Activated CD4-positive, alpha-beta T cell treated with anti-CD3 and anti-CD28 coated beads, Interleukin-2, amount 10 ng/mL, durations not matched to agents 24 days and 14 days (primary cell): ENCODE measurements at regions not wholly inside any gene's neighbourhood (a gene's known extent, or its start where the extent isn't known, plus 50 kb on each side); places are given as distances from the start of the nearest gene placed in this dataset.
"Not testable (repeated sequence)": the region's sequence is repeated elsewhere in the genome, so short reads cannot be mapped to it uniquely, and the experiment has no call there.

Experiments used
- DNase-seq: peaks from one replicate; pipeline ENCODE4 v3.0.0; 2022
- H3K27ac Mint-ChIP-seq: one replicate; pipeline ENCODE4 v1.8.0; 2022; ENCODE audit warnings: mild to moderate bottlenecking, mixed read lengths
- H3K27me3 Mint-ChIP-seq: one replicate; pipeline ENCODE4 v1.8.0; 2022; ENCODE audit warnings: mixed read lengths
- H3K36me3 Mint-ChIP-seq: one replicate; pipeline ENCODE4 v1.8.0; 2022; ENCODE audit warnings: low read depth, mild to moderate bottlenecking, mixed read lengths
- H3K4me1 Mint-ChIP-seq: one replicate; pipeline ENCODE4 v1.8.0; 2021; ENCODE audit warnings: mixed read lengths
- H3K4me3 Mint-ChIP-seq: one replicate; pipeline ENCODE4 v1.8.0; 2022; ENCODE audit warnings: mild to moderate bottlenecking, moderate library complexity, mixed read lengths
- H3K9me3 Mint-ChIP-seq: one replicate; pipeline ENCODE4 v1.8.0; 2021; ENCODE audit warnings: mixed read lengths
- intact Hi-C: fragments of 100-400 bp; cut with micrococcal nuclease; formaldehyde crosslinking; loops from one replicate; pipeline ENCODE4 v1.15.1; 2023

DNA sequence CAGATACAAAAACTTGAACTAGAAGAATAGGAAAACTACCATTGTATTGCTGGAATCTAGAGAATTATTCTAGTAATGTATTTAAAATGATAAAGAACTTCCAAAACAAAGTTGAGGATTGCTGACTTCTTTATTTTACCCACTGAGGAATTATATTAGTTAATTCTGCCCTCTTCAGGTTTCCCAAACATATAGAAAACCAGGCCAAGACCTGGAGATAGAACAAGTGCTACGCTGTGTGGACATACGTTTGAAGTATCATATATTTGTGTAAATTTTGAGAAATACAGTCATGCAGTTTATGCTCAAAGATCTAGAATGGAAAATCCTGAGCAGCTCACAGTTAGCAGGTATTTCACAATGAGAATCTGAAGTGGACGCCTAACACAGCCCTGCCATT lies 162.3 kb upstream of the CYLC2 start:
- no peaks in the 10 kb centered on the region for H3K4me1 Mint-ChIP-seq
- H3K27me3 Mint-ChIP-seq: no peaks in the 10 kb centered on the region
- no peak overlapping the region for H3K27ac Mint-ChIP-seq
- intact Hi-C loops: no loop called here
- H3K9me3 Mint-ChIP-seq: no peaks in the 10 kb centered on the region
- H3K4me3 Mint-ChIP-seq: no peak overlapping the region
- H3K36me3 Mint-ChIP-seq: no peaks in the 10 kb centered on the region
- DNase-seq: no peak

DNA sequence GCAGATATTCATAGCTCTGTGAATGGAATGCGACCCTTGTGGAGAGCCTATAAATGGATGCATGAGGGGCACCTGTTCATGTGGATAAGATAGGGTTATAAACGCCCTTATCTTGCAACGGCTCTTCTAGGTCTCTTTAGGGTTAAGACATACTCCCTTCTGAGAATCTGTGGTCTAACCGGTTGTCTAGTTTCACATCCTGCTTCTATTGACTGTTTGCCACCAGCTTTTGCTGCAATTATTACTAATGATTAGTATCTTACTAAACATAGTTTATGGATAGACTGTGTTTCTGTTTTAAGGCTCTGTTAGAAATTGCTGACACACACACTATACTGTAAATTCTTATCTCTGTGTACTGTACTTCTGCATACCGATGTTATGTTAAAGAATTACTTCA lies 198.9 kb upstream of the CYLC2 start:
- intact Hi-C loops: no loop called here
- no peaks in the 10 kb centered on the region for H3K27me3 Mint-ChIP-seq
- H3K4me1 Mint-ChIP-seq: no peaks in the 10 kb centered on the region
- no peak overlapping the region for H3K27ac Mint-ChIP-seq
- no peaks in the 10 kb centered on the region for H3K36me3 Mint-ChIP-seq
- H3K4me3 Mint-ChIP-seq: no peak overlapping the region
- H3K9me3 Mint-ChIP-seq: peaks cover 9% of the 10 kb centered on the region
- DNase-seq: no peak

DNA sequence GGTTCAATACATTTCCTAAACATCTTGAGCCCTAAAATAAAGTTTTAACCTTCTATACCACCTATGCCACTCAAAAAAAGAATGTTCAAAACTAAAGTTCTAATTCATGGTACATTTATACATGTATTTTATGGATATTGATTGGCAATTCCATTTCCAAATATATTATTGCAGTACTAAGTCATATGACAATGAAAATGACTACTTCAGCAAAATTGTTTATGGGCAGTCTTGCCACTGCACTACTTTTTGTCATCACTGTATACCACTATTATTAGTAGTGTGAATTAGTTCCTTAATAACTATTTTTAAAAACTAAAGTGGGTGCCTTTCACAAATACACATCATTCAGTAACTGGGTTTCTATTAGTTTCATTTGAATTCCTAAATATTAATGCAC lies 199.6 kb upstream of the CYLC2 start:
- DNase-seq: no peak
- H3K36me3 Mint-ChIP-seq: no peaks in the 10 kb centered on the region
- peaks cover 8% of the 10 kb centered on the region for H3K9me3 Mint-ChIP-seq
- intact Hi-C loops: no loop called here
- no peak overlapping the region for H3K27ac Mint-ChIP-seq
- H3K4me3 Mint-ChIP-seq: no peak overlapping the region
- H3K27me3 Mint-ChIP-seq: no peaks in the 10 kb centered on the region
- H3K4me1 Mint-ChIP-seq: no peaks in the 10 kb centered on the region

DNA sequence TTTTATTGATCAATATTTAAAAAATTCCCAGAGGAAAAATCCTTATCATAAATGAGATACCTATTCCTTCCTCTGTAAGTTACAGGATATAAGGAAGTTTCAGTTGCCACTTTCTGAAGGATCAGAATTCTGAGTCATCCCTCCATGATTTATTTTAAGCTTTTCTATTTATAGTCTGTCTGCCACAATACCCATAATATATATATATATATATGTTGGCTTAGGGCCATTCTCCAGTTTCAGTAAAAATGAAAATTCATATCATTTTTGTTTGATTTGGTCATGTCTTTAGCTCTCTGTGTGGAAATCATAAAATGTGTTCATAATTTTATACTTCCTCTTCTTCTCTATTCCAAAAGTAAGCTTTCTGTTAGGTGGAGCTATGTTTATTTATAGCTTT lies 215.8 kb upstream of the CYLC2 start:
- Mint-ChIP-seq H3K4me3 (no peak overlapping the region), H3K27ac (no peak overlapping the region), H3K27me3 (no peaks in the 10 kb centered on the region), H3K4me1 (no peaks in the 10 kb centered on the region), H3K36me3 (no peaks in the 10 kb centered on the region), H3K9me3 (no peaks in the 10 kb centered on the region)
- intact Hi-C loops: no loop called here
- no peak for DNase-seq

DNA sequence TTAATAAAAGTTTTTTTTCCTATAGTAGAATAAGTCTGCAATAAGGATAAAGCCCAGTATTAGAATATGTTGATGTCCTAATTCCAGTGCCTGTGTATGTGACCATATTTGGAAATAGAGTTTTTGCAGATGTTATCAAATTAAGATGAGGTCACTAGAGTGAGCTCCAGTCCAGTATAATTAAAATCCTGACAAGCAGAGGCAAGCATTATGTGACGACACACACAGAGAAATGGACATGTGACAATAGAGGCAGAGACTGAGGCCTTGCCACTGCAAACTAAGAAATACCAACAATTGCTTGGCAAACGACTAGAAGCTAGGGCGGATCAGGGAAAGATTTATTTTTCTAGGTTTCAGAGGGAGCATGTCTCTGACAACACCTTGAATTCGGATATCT lies 216.4 kb upstream of the CYLC2 start:
- Mint-ChIP-seq H3K27ac (no peak overlapping the region), H3K4me3 (no peak overlapping the region), H3K4me1 (no peaks in the 10 kb centered on the region), H3K27me3 (no peaks in the 10 kb centered on the region), H3K9me3 (no peaks in the 10 kb centered on the region), H3K36me3 (no peaks in the 10 kb centered on the region)
- intact Hi-C loops: no loop called here
- DNase-seq: no peak

DNA sequence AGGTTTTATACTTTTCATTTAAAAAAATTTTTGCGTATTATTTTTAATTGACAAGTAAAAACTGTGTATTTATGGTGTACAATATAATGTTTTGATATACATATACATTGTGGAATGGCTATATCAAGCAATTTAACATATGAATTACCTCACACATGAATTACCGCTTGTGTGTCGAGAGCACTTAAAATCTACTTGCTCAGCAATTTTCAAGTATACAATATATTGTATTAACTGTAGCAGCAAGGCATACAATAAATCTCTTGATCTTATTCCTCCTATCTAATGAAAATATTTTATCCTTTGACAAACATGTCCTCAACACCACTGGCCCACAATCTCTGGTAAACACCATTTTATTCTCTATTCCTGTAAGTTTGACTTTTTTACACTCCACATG lies 224.4 kb upstream of the CYLC2 start:
- H3K36me3 Mint-ChIP-seq: no peaks in the 10 kb centered on the region
- DNase-seq: no peak
- H3K27ac Mint-ChIP-seq: no peak overlapping the region
- no peaks in the 10 kb centered on the region for H3K27me3 Mint-ChIP-seq
- no peaks in the 10 kb centered on the region for H3K9me3 Mint-ChIP-seq
- H3K4me1 Mint-ChIP-seq: no peaks in the 10 kb centered on the region
- intact Hi-C loops: no loop called here
- H3K4me3 Mint-ChIP-seq: no peak overlapping the region

DNA sequence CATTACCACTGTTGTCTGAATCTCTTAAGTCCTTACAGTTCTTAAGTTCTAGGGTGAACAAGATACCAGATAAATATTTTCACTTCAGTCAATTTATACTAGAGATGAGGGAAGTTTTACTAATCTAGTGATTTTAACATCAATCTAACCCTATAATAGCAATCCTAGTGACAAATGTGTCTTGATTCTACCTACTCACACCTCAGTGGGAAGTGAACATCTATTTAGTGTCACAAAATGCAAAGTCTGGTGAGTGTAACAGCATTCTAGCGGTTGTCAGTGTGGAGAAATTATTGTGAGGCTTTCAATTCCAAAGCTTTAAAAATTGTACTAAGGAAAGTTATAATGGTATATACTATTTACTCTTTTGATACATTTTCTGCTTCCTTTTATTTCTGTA lies 225.8 kb upstream of the CYLC2 start:
- H3K9me3 Mint-ChIP-seq: no peaks in the 10 kb centered on the region
- no peak for DNase-seq
- H3K4me1 Mint-ChIP-seq: no peaks in the 10 kb centered on the region
- H3K4me3 Mint-ChIP-seq: no peak overlapping the region
- no peaks in the 10 kb centered on the region for H3K27me3 Mint-ChIP-seq
- no peaks in the 10 kb centered on the region for H3K36me3 Mint-ChIP-seq
- no peak overlapping the region for H3K27ac Mint-ChIP-seq
- intact Hi-C loops: no loop called here

DNA sequence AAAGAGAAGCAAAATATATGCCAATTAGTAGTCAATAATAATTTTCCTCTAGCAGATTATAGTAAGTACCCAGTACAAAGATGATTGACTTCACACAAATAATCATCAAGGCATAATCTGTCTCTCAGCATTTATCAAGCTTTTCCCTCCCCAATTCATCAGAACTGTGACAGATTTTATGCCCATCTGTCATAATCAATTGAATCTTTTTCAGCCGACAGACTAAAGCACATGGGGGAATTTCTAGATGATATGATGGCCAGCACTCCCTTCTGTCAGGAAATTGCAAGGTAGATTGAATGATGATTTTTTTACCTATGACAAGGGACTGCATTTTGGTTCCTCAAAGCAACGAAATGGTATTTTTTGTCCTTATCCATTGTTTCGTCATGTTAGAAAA lies 227.1 kb upstream of the CYLC2 start:
- Mint-ChIP-seq H3K4me3 (no peak overlapping the region), H3K27me3 (no peaks in the 10 kb centered on the region), H3K27ac (no peak overlapping the region), H3K4me1 (no peaks in the 10 kb centered on the region), H3K9me3 (no peaks in the 10 kb centered on the region), H3K36me3 (no peaks in the 10 kb centered on the region)
- DNase-seq: no peak
- intact Hi-C loops: no loop called here

DNA sequence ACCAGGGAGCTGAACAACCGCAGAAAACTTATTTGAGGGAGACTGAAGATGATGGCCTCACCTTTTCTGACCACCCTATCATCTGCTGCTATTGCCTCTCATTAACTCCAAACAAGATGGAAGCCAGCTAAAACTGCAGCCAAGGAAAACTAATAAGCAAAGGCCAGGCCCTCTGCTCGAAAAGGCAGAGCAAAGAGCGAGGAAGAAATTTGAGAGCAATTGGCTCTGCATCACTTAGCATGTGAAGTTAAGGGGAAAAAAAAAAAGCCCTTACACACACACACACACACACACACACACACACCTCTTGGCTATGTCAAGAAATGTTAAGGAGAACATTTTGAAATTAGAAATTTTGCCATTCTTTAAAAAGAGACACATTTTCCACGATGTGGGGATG lies 228.1 kb upstream of the CYLC2 start:
- intact Hi-C loops: no loop called here
- H3K9me3 Mint-ChIP-seq: no peaks in the 10 kb centered on the region

DNA sequence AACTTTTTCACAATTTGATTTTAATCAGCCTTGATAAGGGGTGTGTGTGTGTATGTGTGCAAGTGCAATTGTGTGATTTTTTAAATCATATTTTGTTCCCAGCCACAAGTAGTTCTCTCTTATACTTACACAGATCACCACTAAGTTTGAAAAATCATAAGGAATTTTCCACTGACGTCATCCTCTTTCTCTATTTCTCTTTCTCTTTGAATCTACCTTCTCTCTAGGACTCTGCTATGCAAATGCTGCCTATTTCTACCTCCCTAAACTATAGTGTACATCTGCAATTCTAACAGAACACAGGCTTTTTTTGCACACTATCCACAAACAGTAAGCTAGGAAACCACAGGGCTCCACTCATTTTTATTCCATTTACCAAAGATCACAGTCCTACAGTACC lies 254.6 kb upstream of the CYLC2 start:
- Mint-ChIP-seq H3K27ac (no peak overlapping the region), H3K9me3 (peaks cover 11% of the 10 kb centered on the region), H3K4me3 (no peak overlapping the region), H3K4me1 (no peaks in the 10 kb centered on the region), H3K36me3 (no peaks in the 10 kb centered on the region), H3K27me3 (no peaks in the 10 kb centered on the region)
- DNase-seq: no peak
- intact Hi-C loops: no loop called here

More for the DNA sequence above, 228.1 kb upstream of the CYLC2 start:
- H3K4me3 Mint-ChIP-seq: no peak overlapping the region
- H3K4me1 Mint-ChIP-seq: no peaks in the 10 kb centered on the region
- no peak overlapping the region for H3K27ac Mint-ChIP-seq
- H3K36me3 Mint-ChIP-seq: no peaks in the 10 kb centered on the region
- no peak for DNase-seq
- no peaks in the 10 kb centered on the region for H3K27me3 Mint-ChIP-seq

DNA sequence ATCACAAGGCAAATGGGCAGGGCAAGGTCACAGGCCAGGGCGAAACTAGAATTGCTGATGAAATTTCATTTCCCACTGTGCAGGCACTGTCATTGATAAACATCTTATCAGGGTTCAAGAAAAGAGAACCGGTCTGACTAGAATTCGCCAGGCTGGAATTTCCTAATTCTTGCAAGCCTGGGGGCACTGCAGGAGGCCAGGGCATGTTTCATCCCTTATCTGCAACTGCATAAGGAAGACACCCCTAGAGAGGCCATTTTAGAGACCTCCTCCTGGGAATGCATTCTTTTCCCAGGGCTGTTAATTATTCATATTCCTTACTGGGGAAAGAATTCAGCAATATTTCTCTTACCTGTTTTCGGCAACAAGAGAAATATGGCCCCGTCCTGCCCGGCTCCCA lies 266.2 kb upstream of the CYLC2 start:
- Mint-ChIP-seq H3K9me3 (peaks cover 3% of the 10 kb centered on the region), H3K27ac (no peak overlapping the region), H3K27me3 (no peaks in the 10 kb centered on the region), H3K36me3 (no peaks in the 10 kb centered on the region), H3K4me3 (no peak overlapping the region), H3K4me1 (no peaks in the 10 kb centered on the region)
- DNase-seq: no peak
- intact Hi-C loops: no loop called here

DNA sequence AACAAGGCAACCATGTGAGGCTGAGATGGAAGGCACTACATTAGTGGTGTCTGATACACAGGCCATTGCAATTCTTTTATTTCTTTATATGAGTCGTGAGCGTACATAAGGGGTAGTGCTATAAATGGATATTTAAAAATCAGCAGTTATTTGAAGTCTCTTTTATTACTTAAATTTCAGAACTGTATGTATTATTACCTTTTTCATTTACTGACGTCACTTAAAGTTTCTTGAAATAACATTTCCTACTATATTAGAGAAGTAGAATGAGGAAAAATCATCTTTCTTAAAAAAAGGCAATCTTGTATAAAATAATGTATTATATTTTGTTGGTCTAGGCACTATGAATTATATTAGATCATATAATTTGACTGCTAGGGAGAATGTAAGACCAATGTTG lies 280.9 kb upstream of the CYLC2 start:
- Mint-ChIP-seq H3K27me3 (no peaks in the 10 kb centered on the region), H3K4me1 (no peaks in the 10 kb centered on the region), H3K9me3 (peaks cover 6% of the 10 kb centered on the region), H3K36me3 (no peaks in the 10 kb centered on the region), H3K4me3 (no peak overlapping the region), H3K27ac (no peak overlapping the region)
- DNase-seq: no peak
- intact Hi-C loops: no loop called here

DNA sequence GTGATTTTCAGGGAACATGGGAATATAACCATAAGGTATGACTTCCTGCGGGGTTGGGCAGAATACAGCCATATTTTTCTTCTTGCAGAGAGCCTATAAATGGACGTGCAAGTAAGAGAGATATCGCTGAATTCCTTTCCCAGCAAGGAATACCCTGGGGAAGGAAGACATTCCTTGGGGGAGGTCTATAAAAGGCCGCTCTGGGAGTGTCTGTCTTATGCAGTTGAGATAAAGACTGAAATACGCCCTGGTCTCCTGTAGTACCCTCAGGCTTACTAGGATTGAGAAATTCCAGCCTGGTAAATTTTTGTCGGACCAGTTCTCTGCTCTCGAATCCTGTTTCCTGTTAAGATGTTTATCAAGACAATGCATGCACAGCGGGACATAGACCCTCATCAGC lies 282.2 kb upstream of the CYLC2 start:
- H3K27me3 Mint-ChIP-seq, H3K9me3 Mint-ChIP-seq, H3K4me1 Mint-ChIP-seq, intact Hi-C loops, H3K36me3 Mint-ChIP-seq, H3K27ac Mint-ChIP-seq, H3K4me3 Mint-ChIP-seq, DNase-seq: not testable (repeated sequence)

DNA sequence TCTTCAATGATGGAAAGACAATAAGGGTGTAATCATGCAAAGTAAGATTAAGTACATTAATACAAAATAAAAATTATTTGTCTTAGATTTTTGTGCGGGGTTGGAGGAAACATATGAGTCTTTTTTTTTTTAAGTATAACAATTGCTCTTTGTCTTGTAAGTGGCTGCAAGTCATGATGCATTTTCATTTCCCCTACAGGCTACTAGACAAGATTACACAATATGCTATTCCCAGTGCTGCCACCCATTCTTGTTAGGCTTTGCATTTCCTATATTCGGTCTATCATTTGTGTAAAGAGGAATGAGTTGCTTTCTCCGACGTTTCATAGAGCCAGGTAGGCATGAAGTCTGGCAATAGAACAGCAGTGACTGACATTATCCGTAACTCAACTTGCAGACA lies 294.2 kb upstream of the CYLC2 start:
- Mint-ChIP-seq H3K27me3 (no peaks in the 10 kb centered on the region), H3K36me3 (no peaks in the 10 kb centered on the region), H3K4me3 (no peak overlapping the region), H3K27ac (no peak overlapping the region), H3K9me3 (peaks cover 5% of the 10 kb centered on the region), H3K4me1 (no peaks in the 10 kb centered on the region)
- intact Hi-C loops: no loop called here
- no peak for DNase-seq

DNA sequence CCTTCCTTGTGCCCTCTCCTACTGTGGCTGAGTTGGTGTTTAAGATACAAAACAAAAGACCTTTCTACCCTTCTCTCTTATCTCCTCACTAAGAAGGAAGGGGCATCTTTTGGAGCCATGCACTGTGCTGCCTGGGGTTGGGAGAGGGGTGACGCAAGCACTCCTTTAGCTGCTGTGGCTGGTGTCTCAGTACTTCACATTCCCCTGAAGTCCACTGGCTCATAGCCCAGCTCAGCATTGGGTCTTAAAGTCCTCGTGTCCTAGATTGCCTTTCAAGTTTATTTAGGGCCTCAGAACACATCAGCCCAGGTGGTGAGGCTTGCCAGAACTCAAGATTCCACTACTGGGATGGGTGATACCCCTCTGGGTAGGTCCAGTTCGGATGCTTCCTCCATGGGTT lies 325.9 kb upstream of the CYLC2 start:
- DNase-seq: no peak
- H3K27ac Mint-ChIP-seq: no peak overlapping the region
- no peaks in the 10 kb centered on the region for H3K27me3 Mint-ChIP-seq
- H3K4me3 Mint-ChIP-seq: no peak overlapping the region
- no peaks in the 10 kb centered on the region for H3K36me3 Mint-ChIP-seq
- H3K9me3 Mint-ChIP-seq: peaks cover 5% of the 10 kb centered on the region
- no peaks in the 10 kb centered on the region for H3K4me1 Mint-ChIP-seq
- intact Hi-C loops: no loop called here

DNA sequence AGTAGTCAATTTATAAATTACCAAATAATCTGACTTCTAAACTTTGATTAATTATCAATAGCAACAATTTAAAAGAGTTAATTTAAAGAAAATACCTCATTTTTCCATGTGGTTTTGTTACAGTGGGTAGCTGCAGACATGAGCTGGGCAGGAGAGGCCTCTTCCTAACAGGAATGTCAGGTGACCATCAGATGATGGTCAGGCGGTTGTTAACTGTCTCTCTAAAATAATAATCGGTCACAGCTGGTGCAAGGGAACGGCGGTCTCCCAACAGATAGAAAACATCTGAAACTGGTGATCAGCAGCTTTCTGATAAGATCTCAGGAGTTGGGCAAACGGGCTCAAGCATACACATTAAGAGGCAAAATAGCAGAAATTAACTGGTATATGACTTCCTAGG lies 342.7 kb upstream of the CYLC2 start:
- no peaks in the 10 kb centered on the region for H3K36me3 Mint-ChIP-seq
- H3K9me3 Mint-ChIP-seq: no peaks in the 10 kb centered on the region
- no peaks in the 10 kb centered on the region for H3K4me1 Mint-ChIP-seq
- intact Hi-C loops: no loop called here
- no peak overlapping the region for H3K4me3 Mint-ChIP-seq
- no peaks in the 10 kb centered on the region for H3K27me3 Mint-ChIP-seq
- no peak for DNase-seq
- H3K27ac Mint-ChIP-seq: no peak overlapping the region
